Smooth muscle cell (in vitro differentiated cells): ENCODE measurements at regions not wholly inside any gene's neighbourhood (a gene's known extent, or its start where the extent isn't known, plus 50 kb on each side); places are given as distances from the start of the nearest gene placed in this dataset.
"Not testable (repeated sequence)": the region's sequence is repeated elsewhere in the genome, so short reads cannot be mapped to it uniquely, and the experiment has no call there.

ENCODE experiments used
- DNase-seq: peaks from one replicate; lab custom pipeline; 2025; ENCODE audit not compliant: unreplicated experiment; lab: John Stamatoyannopoulos, UW
- H2AFZ ChIP-seq: fragments of 200-600 bp; sonication (generic); 2 replicates; pipeline ENCODE4 v1.6.0; 2016; ENCODE audit warnings: antibody characterized with exemption, low read depth, mild to moderate bottlenecking
- H3F3A ChIP-seq: fragments of 200-600 bp; sonication (generic); 2 replicates; pipeline ENCODE4 v1.6.0; 2017; ENCODE audit warnings: antibody characterized with exemption, low read depth
- H3K27ac ChIP-seq: fragments of 200-600 bp; sonication (generic); 2 replicates; pipeline ENCODE4 v1.5.1; 2016; ENCODE audit warnings: low read depth, mild to moderate bottlenecking
- H3K27me3 ChIP-seq: fragments of 200-600 bp; sonication (generic); 2 replicates; pipeline ENCODE4 v1.6.1; 2016; ENCODE audit warnings: low read depth, mild to moderate bottlenecking
- H3K36me3 ChIP-seq: fragments of 200-600 bp; sonication (generic); 2 replicates; pipeline ENCODE4 v1.5.1; 2016; ENCODE audit warnings: low read depth
- H3K4me1 ChIP-seq: fragments of 200-600 bp; sonication (generic); 2 replicates; pipeline ENCODE4 v1.5.1; 2016; ENCODE audit warnings: low read depth
- H3K4me2 ChIP-seq: fragments of 200-600 bp; sonication (generic); 2 replicates; pipeline ENCODE4 v1.6.0; 2016; ENCODE audit warnings: mild to moderate bottlenecking
- H3K4me3 ChIP-seq: fragments of 200-600 bp; sonication (generic); 2 replicates; pipeline ENCODE4 v1.5.1; 2016; ENCODE audit warnings: mild to moderate bottlenecking
- H3K79me2 ChIP-seq: fragments of 200-600 bp; sonication (generic); 2 replicates; pipeline ENCODE4 v1.6.0; 2016; ENCODE audit warnings: low read depth, mild to moderate bottlenecking
- H3K9ac ChIP-seq: fragments of 200-600 bp; sonication (generic); 2 replicates; pipeline ENCODE4 v1.6.0; 2016; ENCODE audit warnings: low read depth
- H3K9me3 ChIP-seq: fragments of 200-600 bp; sonication (generic); replicated peaks from 2 replicates; pipeline ENCODE4 v1.5.1; 2016; ENCODE audit warnings: low read depth
- H4K20me1 ChIP-seq: fragments of 200-600 bp; sonication (generic); 2 replicates; pipeline ENCODE4 v1.6.0; 2016; ENCODE audit warnings: low read depth
- WGBS: methylation state at CpG from one replicate; pipeline ENCODE4 v1.1.7; 2016; ENCODE audit warnings: low lambda C conversion rate; 5-methylcytosine and 5-hydroxymethylcytosine counted together
- TF ChIP-seq, protein P1 (sequence below): fragments of 200-600 bp; sonication (generic); IDR thresholded peaks from 2 replicates; pipeline ENCODE4 v1.5.1; 2017; ENCODE audit warnings: borderline replicate concordance, mild to moderate bottlenecking, antibody characterized with exemption; ENCODE audit not compliant: insufficient read depth, poor library complexity, severe bottlenecking

DNA sequence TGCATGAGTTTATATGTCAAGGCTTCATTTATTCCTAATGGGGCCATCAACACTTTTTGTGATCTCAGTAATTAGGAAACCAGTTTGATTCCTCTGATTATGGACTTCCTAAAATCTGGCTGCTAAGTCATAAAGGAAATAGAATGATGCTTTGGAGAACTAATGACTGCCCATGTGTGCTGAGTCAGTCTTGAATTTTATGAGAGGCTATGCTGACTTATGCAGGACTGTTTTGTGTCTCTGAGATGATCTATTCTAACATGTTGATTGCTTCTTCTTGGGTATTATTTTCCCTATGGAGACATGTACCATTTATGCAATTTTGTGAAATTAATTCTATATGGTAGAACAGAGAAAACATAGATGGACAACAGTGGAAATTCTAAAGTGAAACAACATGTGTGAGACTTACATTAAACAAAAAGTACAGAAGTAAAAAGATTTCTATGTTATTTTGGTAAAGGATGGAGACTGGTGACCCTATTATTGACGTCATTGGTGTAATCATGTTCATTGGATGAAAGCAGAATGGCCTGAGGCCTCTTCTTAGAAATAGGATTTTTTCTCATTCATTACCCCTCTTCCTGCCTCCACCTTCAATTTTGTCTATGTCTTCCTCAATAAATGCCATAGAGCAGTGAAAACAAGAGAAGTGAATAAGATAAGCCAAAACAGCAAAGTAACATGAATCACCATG is 1658.2 kb upstream of the PIK3C3 start:
- no peak overlapping the region for H3K4me2 ChIP-seq
- DNase-seq = no peak
- 81% methylated on average over 1 of the region's 1 CpG for WGBS
- H3K9me3 ChIP-seq = no peaks in the 10 kb centered on the region
- TF ChIP-seq, protein P1, sequence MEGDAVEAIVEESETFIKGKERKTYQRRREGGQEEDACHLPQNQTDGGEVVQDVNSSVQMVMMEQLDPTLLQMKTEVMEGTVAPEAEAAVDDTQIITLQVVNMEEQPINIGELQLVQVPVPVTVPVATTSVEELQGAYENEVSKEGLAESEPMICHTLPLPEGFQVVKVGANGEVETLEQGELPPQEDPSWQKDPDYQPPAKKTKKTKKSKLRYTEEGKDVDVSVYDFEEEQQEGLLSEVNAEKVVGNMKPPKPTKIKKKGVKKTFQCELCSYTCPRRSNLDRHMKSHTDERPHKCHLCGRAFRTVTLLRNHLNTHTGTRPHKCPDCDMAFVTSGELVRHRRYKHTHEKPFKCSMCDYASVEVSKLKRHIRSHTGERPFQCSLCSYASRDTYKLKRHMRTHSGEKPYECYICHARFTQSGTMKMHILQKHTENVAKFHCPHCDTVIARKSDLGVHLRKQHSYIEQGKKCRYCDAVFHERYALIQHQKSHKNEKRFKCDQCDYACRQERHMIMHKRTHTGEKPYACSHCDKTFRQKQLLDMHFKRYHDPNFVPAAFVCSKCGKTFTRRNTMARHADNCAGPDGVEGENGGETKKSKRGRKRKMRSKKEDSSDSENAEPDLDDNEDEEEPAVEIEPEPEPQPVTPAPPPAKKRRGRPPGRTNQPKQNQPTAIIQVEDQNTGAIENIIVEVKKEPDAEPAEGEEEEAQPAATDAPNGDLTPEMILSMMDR = no peak
- no peaks in the 10 kb centered on the region for H3K36me3 ChIP-seq
- no peak overlapping the region for H3K27ac ChIP-seq
- H3F3A ChIP-seq = no peaks in the 10 kb centered on the region
- no peaks in the 10 kb centered on the region for H3K4me1 ChIP-seq
- H3K4me3 ChIP-seq = no peak overlapping the region
- no peaks in the 10 kb centered on the region for H3K79me2 ChIP-seq
- H2AFZ ChIP-seq = no peak overlapping the region
- H3K9ac ChIP-seq = no peak overlapping the region
- no peaks in the 10 kb centered on the region for H3K27me3 ChIP-seq
- H4K20me1 ChIP-seq = no peaks in the 10 kb centered on the region

DNA sequence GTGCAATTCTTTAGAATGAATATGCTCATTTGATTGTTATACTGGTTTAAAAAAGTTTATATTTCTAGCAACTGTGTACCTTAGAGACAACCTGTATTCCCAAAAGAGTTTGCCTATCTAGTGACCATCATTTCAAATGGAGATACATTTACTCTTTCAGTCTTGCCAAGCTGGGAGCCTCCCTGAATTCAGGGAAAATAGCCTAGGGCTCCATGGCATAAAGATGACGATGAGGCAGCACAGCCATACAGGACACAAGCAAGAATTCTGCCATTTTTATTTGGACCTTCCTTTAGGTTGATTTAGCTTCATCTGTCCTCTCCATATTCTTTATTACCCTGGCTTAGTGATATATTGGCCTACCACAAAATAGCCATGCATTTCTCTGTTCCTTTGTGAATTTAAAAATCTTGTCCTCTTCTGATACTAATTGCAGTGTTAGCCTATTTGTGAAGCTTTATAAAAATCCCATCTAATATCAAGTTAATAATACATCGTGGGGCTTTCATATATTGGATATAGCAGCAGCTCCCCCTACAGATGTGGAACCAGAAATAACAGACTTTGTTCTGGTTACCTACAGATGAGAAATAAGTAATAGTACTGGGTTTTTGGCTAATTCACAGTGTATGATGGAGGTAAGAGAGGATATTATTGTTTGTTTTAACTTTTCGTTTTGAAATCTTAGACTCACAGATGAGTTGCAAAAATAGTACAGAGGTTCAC is 1661.9 kb upstream of the PIK3C3 start:
- no peak overlapping the region for H3K9ac ChIP-seq
- H3K27me3 ChIP-seq = no peaks in the 10 kb centered on the region
- H4K20me1 ChIP-seq = no peaks in the 10 kb centered on the region
- no peaks in the 10 kb centered on the region for H3K4me1 ChIP-seq
- 16% methylated on average over 3 of the region's 3 CpGs for WGBS
- TF ChIP-seq, protein P1 = peak; percentile 20
- no peaks in the 10 kb centered on the region for H3K79me2 ChIP-seq
- no peaks in the 10 kb centered on the region for H3K36me3 ChIP-seq
- no peaks in the 10 kb centered on the region for H3F3A ChIP-seq
- H3K27ac ChIP-seq = no peak overlapping the region
- no peak overlapping the region for H3K4me3 ChIP-seq
- DNase-seq = no peak
- H3K4me2 ChIP-seq = no peak overlapping the region
- H3K9me3 ChIP-seq = no peaks in the 10 kb centered on the region
- no peak overlapping the region for H2AFZ ChIP-seq

DNA sequence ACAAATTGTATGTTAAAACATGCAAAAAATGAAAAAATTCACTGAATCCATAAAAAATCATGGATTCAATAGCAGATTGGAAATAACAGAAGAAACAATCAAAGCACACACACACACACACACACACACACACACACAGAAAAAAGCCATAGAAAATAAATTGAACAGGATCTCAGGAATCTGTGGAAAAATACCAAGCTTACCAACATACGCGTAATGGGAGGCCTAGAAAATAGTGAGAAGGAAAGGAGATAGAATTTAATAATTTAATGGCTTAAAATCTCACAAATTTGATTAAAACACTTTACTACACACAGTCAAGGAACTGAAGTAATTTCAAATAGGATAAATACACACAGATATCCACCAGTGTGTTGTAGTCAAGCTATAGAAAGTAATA is 1671.5 kb upstream of the PIK3C3 start:
- H3K27me3 ChIP-seq = no peaks in the 10 kb centered on the region
- no peak overlapping the region for H3K27ac ChIP-seq
- H3K79me2 ChIP-seq = no peaks in the 10 kb centered on the region
- H3K36me3 ChIP-seq = peaks cover 4% of the 10 kb centered on the region
- no peaks in the 10 kb centered on the region for H3F3A ChIP-seq
- no peaks in the 10 kb centered on the region for H3K4me1 ChIP-seq
- TF ChIP-seq, protein P1 = no peak
- DNase-seq = no peak
- no peaks in the 10 kb centered on the region for H3K9me3 ChIP-seq
- H3K9ac ChIP-seq = no peak overlapping the region
- H4K20me1 ChIP-seq = no peaks in the 10 kb centered on the region
- H2AFZ ChIP-seq = no peak overlapping the region
- H3K4me2 ChIP-seq = no peak overlapping the region
- WGBS = 100% methylated on average over 2 of the region's 2 CpGs
- no peak overlapping the region for H3K4me3 ChIP-seq

DNA sequence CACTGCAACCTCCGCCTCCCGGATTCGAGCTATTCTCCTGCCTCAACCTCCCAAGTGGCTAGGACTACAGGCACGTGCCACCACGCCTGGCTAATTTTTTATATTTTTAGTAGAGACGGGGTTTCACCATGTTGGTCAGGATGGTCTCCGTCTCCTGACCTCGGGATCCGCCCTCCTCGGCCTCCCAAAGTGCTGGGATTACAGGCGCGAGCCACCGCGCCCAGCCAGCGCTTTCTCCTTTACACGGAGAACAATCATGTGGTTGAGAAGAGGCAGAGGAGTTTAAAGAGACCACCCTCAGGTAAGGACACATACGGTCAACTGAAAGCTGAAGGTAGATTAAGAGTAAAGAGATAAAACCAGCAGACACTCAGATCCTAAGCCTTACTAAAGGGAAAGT is 1673.7 kb upstream of the PIK3C3 start:
- not testable (repeated sequence) for H3K4me3 ChIP-seq, H4K20me1 ChIP-seq, H3K27ac ChIP-seq, H3K27me3 ChIP-seq, H2AFZ ChIP-seq, H3F3A ChIP-seq, H3K4me2 ChIP-seq, H3K9ac ChIP-seq, H3K36me3 ChIP-seq, H3K9me3 ChIP-seq, DNase-seq, H3K4me1 ChIP-seq, H3K79me2 ChIP-seq
- 98% methylated on average over 17 of the region's 17 CpGs for WGBS
